IMR-90 (cell line): ENCODE measurements at regions not wholly inside any gene's neighbourhood (a gene's known extent, or its start where the extent isn't known, plus 50 kb on each side); places are given as distances from the start of the nearest gene placed in this dataset.

Experiments
- ATAC-seq: fragments of 200-7000 bp; cut with Tn5 transposase; 2 replicates; pipeline ENCODE4 v1.9.1; 2020; ENCODE audit warnings: low read depth, mild to moderate bottlenecking, moderate library complexity
- BruUV-seq: library from RNA; stranded (reverse); fragments of 400-500 nt; replicated peaks from 2 replicates; lab custom pipeline; 2021; lab: Mats Ljungman, UMichigan
- CTCF ChIA-PET: fragments of 300-600 bp; formaldehyde crosslinking; extraction: SDS; loops from one replicate; lab custom pipeline; 2021; ENCODE audit warnings: antibody characterized with exemption; lab: Yijun Ruan, JAX
- POLR2A ChIA-PET: fragments of 300-600 bp; sonication (Branson Sonifier 250); formaldehyde crosslinking; loops from one replicate; lab custom pipeline; 2022; ENCODE audit warnings: antibody characterized with exemption; ENCODE audit not compliant: unreplicated experiment; lab: Charles Lee
- DNase-seq: peaks from one replicate; pipeline ENCODE4 v3.0.0; 2013
- H2AFZ ChIP-seq: replicated peaks from 2 replicates; pipeline ENCODE3; 2013; ENCODE audit warnings: low read length, mild to moderate bottlenecking; ENCODE audit not compliant: poor library complexity
- H2AK5ac ChIP-seq: 2 replicates; pipeline ENCODE4 v1.6.1; 2013; ENCODE audit warnings: low read depth, low read length, inconsistent platforms
- H2AK9ac ChIP-seq: replicated peaks from 2 replicates; pipeline ENCODE3; 2013; ENCODE audit warnings: mild to moderate bottlenecking, low read depth, low read length, moderate library complexity; ENCODE audit not compliant: poor library complexity
- H2BK120ac ChIP-seq: 2 replicates; pipeline ENCODE4 v1.6.1; 2013; ENCODE audit warnings: low read depth, low read length, inconsistent platforms
- H2BK15ac ChIP-seq: 3 replicates; pipeline ENCODE4 v1.6.1; 2013; ENCODE audit warnings: low read depth, low read length, inconsistent platforms
- H2BK20ac ChIP-seq: 2 replicates; pipeline ENCODE4 v1.6.1; 2013; ENCODE audit warnings: low read depth, mild to moderate bottlenecking, inconsistent platforms, low read length, moderate library complexity
- H2BK5ac ChIP-seq: 2 replicates; pipeline ENCODE4 v1.6.1; 2013; ENCODE audit warnings: mild to moderate bottlenecking, low read depth, low read length, inconsistent platforms; ENCODE audit not compliant: poor library complexity, severe bottlenecking
- H3K14ac ChIP-seq: replicated peaks from 2 replicates; pipeline ENCODE4 v1.6.1; 2013; ENCODE audit warnings: low read depth, low read length, inconsistent platforms
- H3K18ac ChIP-seq: 2 replicates; pipeline ENCODE4 v1.6.1; 2013; ENCODE audit warnings: low read depth, low read length, control low read depth
- H3K23ac ChIP-seq: 2 replicates; pipeline ENCODE4 v1.6.1; 2013; ENCODE audit warnings: low read depth, low read length, inconsistent platforms
- H3K27ac ChIP-seq: 2 replicates; pipeline ENCODE4 v1.5.1; 2013; ENCODE audit warnings: mild to moderate bottlenecking, control low read depth, low read length; ENCODE audit not compliant: insufficient read depth
- H3K27me3 ChIP-seq: 2 replicates; pipeline ENCODE4 v1.6.1; 2013; ENCODE audit warnings: low read length; ENCODE audit not compliant: control insufficient read depth, insufficient read depth
- H3K36me3 ChIP-seq: 2 replicates; pipeline ENCODE4 v1.6.1; 2013; ENCODE audit warnings: low read length, mixed read lengths; ENCODE audit not compliant: control insufficient read depth, insufficient read depth
- H3K4ac ChIP-seq: 2 replicates; pipeline ENCODE4 v1.6.1; 2013; ENCODE audit warnings: low read depth, low read length, inconsistent platforms
- H3K4me1 ChIP-seq: 2 replicates; pipeline ENCODE4 v1.6.1; 2013; ENCODE audit warnings: low read length, mixed read lengths; ENCODE audit not compliant: control insufficient read depth, insufficient read depth
- H3K4me2 ChIP-seq: 2 replicates; pipeline ENCODE4 v1.6.1; 2013; ENCODE audit warnings: low read depth, mild to moderate bottlenecking, control low read depth, low read length, moderate library complexity
- H3K4me3 ChIP-seq: 2 replicates; pipeline ENCODE4 v1.5.1; 2013; ENCODE audit warnings: low read depth, mild to moderate bottlenecking, control low read depth, low read length, moderate library complexity; ENCODE audit not compliant: insufficient read depth
- H3K56ac ChIP-seq: 2 replicates; pipeline ENCODE4 v1.6.1; 2013; ENCODE audit warnings: low read length, inconsistent platforms; ENCODE audit not compliant: insufficient read depth; ENCODE audit errors: extremely low read depth
- H3K79me1 ChIP-seq, 2 experiments: 2 replicates each; pipeline ENCODE4 v1.6.1; 2013; ENCODE audit warnings: low read length in 2 of 2, inconsistent platforms in 1 of 2, low read depth in 1 of 2
- H3K9ac ChIP-seq: 2 replicates; pipeline ENCODE4 v1.6.1; 2013; ENCODE audit warnings: low read depth, low read length, control low read depth
- H3K9me1 ChIP-seq: 2 replicates; pipeline ENCODE4 v1.6.1; 2013; ENCODE audit warnings: low read length, inconsistent platforms; ENCODE audit not compliant: insufficient read depth
- H3K9me3 ChIP-seq: 2 replicates; pipeline ENCODE4 v1.6.1; 2013; ENCODE audit warnings: low read length; ENCODE audit not compliant: control insufficient read depth, insufficient read depth
- H4K20me1 ChIP-seq: 2 replicates; pipeline ENCODE4 v1.6.1; 2013; ENCODE audit warnings: low read length, inconsistent platforms; ENCODE audit not compliant: insufficient read depth
- H4K5ac ChIP-seq: 2 replicates; pipeline ENCODE4 v1.6.1; 2013; ENCODE audit warnings: mild to moderate bottlenecking, low read depth, low read length, control low read depth
- H4K8ac ChIP-seq, 2 experiments: 2 replicates each; pipeline ENCODE4 v1.6.1; 2013; ENCODE audit warnings: low read depth in 2 of 2, low read length in 2 of 2, control low read depth in 1 of 2, inconsistent platforms in 1 of 2
- H4K91ac ChIP-seq: 2 replicates; pipeline ENCODE4 v1.6.1; 2013; ENCODE audit warnings: low read depth, low read length, inconsistent platforms; ENCODE audit not compliant: insufficient read depth
- BHLHE40 ChIP-seq: fragments of 150-350 bp; IDR thresholded peaks from 2 replicates; pipeline ENCODE4 v1.6.1; 2016; ENCODE audit warnings: mild to moderate bottlenecking, low read depth, low read length
- CEBPB ChIP-seq: IDR thresholded peaks from 2 replicates; pipeline ENCODE4 v1.6.1; 2012; ENCODE audit warnings: low read depth, low read length, improper control_type of control experiment
- CHD1 ChIP-seq: IDR thresholded peaks from 2 replicates; pipeline ENCODE4 v1.6.1; 2012; ENCODE audit warnings: low read depth, low read length, improper control_type of control experiment
- CTCF ChIP-seq: conservative IDR thresholded peaks from 2 replicates; pipeline ENCODE4 v1.5.1; 2012; ENCODE audit warnings: mild to moderate bottlenecking, low read depth, low read length, improper control_type of control experiment
- MAFK ChIP-seq: IDR thresholded peaks from 2 replicates; pipeline ENCODE4 v1.6.1; 2012; ENCODE audit warnings: low read depth, low read length, improper control_type of control experiment
- MAZ ChIP-seq: IDR thresholded peaks from 2 replicates; pipeline ENCODE4 v1.6.1; 2012; ENCODE audit warnings: low read depth, mild to moderate bottlenecking, low read length, improper control_type of control experiment, moderate library complexity, borderline replicate concordance
- POLR2A ChIP-seq: IDR thresholded peaks from 2 replicates; pipeline ENCODE4 v1.6.1; 2012; ENCODE audit warnings: mild to moderate bottlenecking, low read depth, low read length
- RAD21 ChIP-seq: IDR thresholded peaks from 2 replicates; pipeline ENCODE4 v1.6.1; 2012; ENCODE audit warnings: low read length, improper control_type of control experiment
- RFX5 ChIP-seq: IDR thresholded peaks from 2 replicates; pipeline ENCODE4 v1.8.0; 2012; ENCODE audit warnings: low read depth, mild to moderate bottlenecking, low read length, moderate library complexity
- SMC3 ChIP-seq: fragments of 150-350 bp; IDR thresholded peaks from 2 replicates; pipeline ENCODE4 v1.6.1; 2016; ENCODE audit warnings: low read depth, mild to moderate bottlenecking, antibody characterized with exemption, low read length, moderate library complexity
- WGBS, 2 experiments: methylation state at CpG; one replicate each; pipeline versions ENCODE4 v1.1.5 to v1.1.7; 2013; ENCODE audit warnings: missing lambda C conversion rate in 2 of 2; ENCODE audit not compliant: insufficient read length in 1 of 2; ENCODE audit errors: extremely low coverage in 2 of 2; 5-methylcytosine and 5-hydroxymethylcytosine counted together
- dilution Hi-C: fragments of 300-500 bp; cut with HindIII; formaldehyde crosslinking; loops from one replicate; pipeline ENCODE4 v1.14.3; 2018; ENCODE audit warnings: low sequenced_read_pairs; ENCODE audit not compliant: unreplicated experiment
- in situ Hi-C: fragments of 300-500 bp; cut with MboI; formaldehyde crosslinking; loops from 3 replicates; pipeline ENCODE4 v1.14.3; 2019; ENCODE audit warnings: low sequenced_read_pairs, inconsistent platforms, mixed read lengths
- intact Hi-C: fragments of 100-400 bp; cut with micrococcal nuclease; formaldehyde crosslinking; loops from 2 replicates; pipeline ENCODE4 v1.10.0; 2022

- no CpG with 5 or more reads among the region's 1 CpG for WGBS, 2 experiments
- ChIA-PET POLR2A (no interaction called here), CTCF (no interaction called here)
- no peaks in the 10 kb centered on the region for H4K20me1 ChIP-seq
- H3K9me3 ChIP-seq = no peaks in the 10 kb centered on the region
- H3K4me2 ChIP-seq = no peak overlapping the region
- H3K18ac ChIP-seq = no peak overlapping the region
- no peak overlapping the region for H2AK9ac ChIP-seq
- H3K23ac ChIP-seq = no peak overlapping the region
- TF ChIP-seq BHLHE40 = no peak
- no peak for TF ChIP-seq RFX5
- no peak for TF ChIP-seq MAFK
- TF ChIP-seq MAZ = no peak
- no peak for TF ChIP-seq CHD1
- no peak for TF ChIP-seq SMC3
- no peak for TF ChIP-seq RAD21
- TF ChIP-seq CEBPB = no peak
- TF ChIP-seq CTCF = no peak
- no peak for TF ChIP-seq POLR2A
- H3K4me1 ChIP-seq = no peaks in the 10 kb centered on the region
- no peak overlapping the region for H3K27ac ChIP-seq
- no peak overlapping the region for H2BK20ac ChIP-seq
- DNase-seq = no peak
- H4K91ac ChIP-seq = no peak overlapping the region
- H3K4ac ChIP-seq = no peak overlapping the region
- H4K8ac ChIP-seq = no peak overlapping the region
- no TSS peak for BruUV-seq
- in situ Hi-C loops (no loop called here), dilution Hi-C loops (no loop called here), intact Hi-C loops (no loop called here)
- no peak overlapping the region for H2BK15ac ChIP-seq
- no peak overlapping the region for H3K14ac ChIP-seq
- H3K36me3 ChIP-seq = no peaks in the 10 kb centered on the region
- no peaks in the 10 kb centered on the region for H3K9me1 ChIP-seq
- H2BK5ac ChIP-seq = no peak overlapping the region
- H2AFZ ChIP-seq = no peak overlapping the region
- H3K9ac ChIP-seq = no peak overlapping the region
- H3K4me3 ChIP-seq = no peak overlapping the region
- no peak overlapping the region for H2AK5ac ChIP-seq
- ATAC-seq = no peak
- H3K79me1 ChIP-seq = no peaks in the 10 kb centered on the region
- H4K5ac ChIP-seq = no peak overlapping the region
- no peaks in the 10 kb centered on the region for H3K27me3 ChIP-seq
- H2BK120ac ChIP-seq = no peak overlapping the region
- H3K56ac ChIP-seq = no peak overlapping the region
These were observed 70.9 kb upstream of the NEUROD6 start for GRCh38 chr7:31411416-31411815.
